Fibroblast of pulmonary artery (primary cell): ENCODE measurements at regions not wholly inside any gene's neighbourhood (a gene's known extent, or its start where the extent isn't known, plus 50 kb on each side); places are given as distances from the start of the nearest gene placed in this dataset.

Experiments
- DNase-seq: peaks from one replicate; pipeline ENCODE4 v3.0.0-alpha.2; 2010; ENCODE audit warnings: low read depth
- H3K4me3 ChIP-seq: replicated peaks from 2 replicates; pipeline ENCODE4 v1.5.1; 2011; ENCODE audit warnings: low read depth, mild to moderate bottlenecking, control low read depth, low read length, moderate library complexity
- CTCF ChIP-seq: IDR thresholded peaks from 2 replicates; pipeline ENCODE4 v1.5.1; 2011; ENCODE audit warnings: mild to moderate bottlenecking, control low read depth, low read length, inconsistent platforms; ENCODE audit errors: missing control alignments

DNA sequence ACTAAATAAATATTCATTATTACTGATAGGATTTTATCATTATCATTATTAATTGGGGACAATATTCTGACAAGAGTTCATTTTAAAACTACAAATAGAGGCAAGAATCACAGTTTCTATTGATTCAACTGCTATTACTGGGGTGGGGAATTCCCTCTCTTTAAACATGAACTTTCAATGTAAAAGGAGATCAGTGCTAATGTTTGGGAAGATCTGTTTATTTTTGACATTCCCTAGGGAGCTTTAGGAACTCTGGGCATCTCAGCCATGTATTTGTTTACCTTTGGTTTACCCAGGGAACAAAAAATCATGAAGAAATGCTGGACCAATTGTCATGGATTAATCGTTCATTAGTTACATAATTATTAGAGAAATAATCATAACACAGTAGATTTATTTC is 443.2 kb upstream of the AKR1E2 start:
- no peak overlapping the region for H3K4me3 ChIP-seq
- no peak for DNase-seq
- TF ChIP-seq CTCF = no peak

DNA sequence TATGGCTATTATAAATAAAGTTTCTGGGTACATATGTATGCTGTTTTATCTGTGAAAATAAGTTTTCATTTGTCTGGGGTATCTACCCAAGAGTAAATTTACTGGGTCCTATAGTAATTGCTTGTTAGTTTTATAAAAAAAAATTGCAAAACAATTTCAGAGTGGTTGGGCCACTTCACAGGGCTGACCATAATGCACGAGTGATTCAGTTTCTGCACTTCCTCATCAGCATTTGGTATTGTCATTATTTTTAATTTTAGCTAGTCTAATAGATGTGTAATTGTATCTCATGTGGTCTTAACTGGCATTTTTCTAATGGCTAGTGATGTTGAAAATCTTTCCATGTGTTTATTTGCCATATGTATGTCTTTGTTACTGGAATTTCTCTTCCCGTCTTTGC is 452.4 kb upstream of the AKR1E2 start:
- DNase-seq = no peak
- H3K4me3 ChIP-seq = no peak overlapping the region
- no peak for TF ChIP-seq CTCF

DNA sequence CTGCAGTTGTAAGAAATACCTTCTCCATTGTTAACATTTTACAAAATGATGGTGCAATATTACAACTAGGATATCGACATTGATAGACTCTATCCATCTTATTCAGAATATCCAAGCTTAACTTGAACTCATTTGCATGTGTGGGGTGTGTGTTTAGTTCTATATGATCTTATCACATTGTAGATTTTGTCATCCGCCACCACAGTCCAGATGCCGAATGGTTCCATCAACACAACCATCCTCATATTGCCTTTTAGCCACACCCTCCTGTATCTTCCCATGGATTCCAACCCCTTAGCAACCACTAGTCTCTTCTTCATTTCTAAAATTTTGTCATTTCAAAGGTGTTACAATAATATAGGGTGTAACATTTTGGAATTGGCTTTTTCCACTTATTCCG is 452.9 kb upstream of the AKR1E2 start:
- no peak for TF ChIP-seq CTCF
- no peak overlapping the region for H3K4me3 ChIP-seq
- DNase-seq = no peak

- DNase-seq = peak; percentile 98
- H3K4me3 ChIP-seq = no peak overlapping the region
- no peak for TF ChIP-seq CTCF
Measured at GRCh38 chr10:4372601-4373000, 453.4 kb upstream of the AKR1E2 start.

DNA sequence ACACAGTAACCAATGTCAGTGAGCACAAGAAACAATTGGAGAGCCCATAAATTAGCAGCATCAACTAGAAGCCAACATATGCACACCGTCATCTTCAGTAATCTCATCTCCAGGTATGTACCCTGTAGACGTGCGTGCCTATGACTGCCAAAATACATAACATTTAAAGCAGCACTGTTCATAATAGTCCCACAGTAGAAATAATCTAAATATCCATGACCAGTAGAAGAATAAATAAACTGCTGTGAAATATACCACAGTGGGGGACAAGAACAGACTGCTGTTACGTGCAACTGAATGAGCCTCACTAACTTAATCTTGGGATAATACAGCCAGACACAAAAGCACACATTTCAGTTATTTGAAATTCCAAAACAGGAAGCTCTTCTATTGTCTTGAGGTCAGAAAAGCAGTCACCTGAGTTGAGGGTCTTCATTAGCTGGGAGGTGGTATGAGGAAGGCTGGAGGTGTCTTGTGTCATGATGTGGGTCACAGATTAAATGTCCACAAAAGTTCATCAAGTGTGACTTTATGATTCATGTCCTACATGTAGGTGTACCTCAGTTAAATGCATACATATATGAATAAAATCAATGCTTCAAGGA is 454.2 kb upstream of the AKR1E2 start:
- DNase-seq = peak; percentile 10
- no peak overlapping the region for H3K4me3 ChIP-seq
- no peak for TF ChIP-seq CTCF

DNA sequence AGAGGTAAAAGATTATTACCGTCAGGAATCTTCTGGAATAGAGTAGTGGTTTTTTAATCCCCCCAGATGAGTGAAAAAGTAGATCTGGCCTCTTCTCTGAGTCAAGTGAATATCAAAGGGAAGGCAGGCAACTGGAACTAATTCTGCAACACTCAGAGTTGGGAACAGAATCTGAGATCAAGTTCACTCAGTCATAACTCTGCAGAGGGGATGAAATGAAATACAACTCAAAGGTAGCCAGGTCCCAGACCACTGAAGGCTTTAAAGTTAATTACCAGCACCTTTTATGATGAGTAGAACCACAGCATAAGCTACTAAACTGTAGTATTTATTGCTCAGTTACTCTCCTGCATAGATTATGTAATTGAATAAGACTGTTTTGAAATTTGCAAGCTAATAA is 455.6 kb upstream of the AKR1E2 start:
- no peak overlapping the region for H3K4me3 ChIP-seq
- DNase-seq = no peak
- TF ChIP-seq CTCF = no peak

DNA sequence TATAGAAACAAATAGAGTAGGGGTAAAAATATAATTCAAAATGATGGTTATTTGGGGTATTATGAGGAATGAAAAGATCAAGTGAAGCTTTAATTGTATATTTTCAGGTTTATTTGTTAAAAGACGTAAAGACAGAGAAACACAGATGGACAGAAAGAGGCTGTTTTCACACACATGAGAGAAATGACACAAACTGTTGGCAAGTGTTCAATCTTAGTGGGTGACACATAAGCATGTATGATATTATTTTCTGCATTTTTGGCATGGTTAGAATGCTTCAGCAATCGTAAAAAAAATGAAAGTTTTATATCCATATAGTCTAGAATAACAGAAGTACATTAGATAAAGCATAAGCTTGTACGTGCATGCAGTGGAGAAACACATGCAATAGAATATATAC is 464.4 kb upstream of the AKR1E2 start:
- TF ChIP-seq CTCF = no peak
- no peak for DNase-seq
- H3K4me3 ChIP-seq = no peak overlapping the region
